SK-N-SH treated with all-trans-retinoic acid at 6 μM for 48 hours (cell line): ENCODE measurements at regions not wholly inside any gene's neighbourhood (a gene's known extent, or its start where the extent isn't known, plus 50 kb on each side); places are given as distances from the start of the nearest gene placed in this dataset.

Source experiments
- ATAC-seq: fragments of 200-7000 bp; cut with Tn5 transposase; 3 replicates; pipeline ENCODE4 v1.9.1; 2020; ENCODE audit warnings: mild to moderate bottlenecking, moderate library complexity
- ARNTL ChIP-seq: fragments of 450-650 bp; formaldehyde crosslinking; IDR thresholded peaks from 2 replicates; pipeline ENCODE4 v1.5.0; 2020; ENCODE audit warnings: low read depth, mild to moderate bottlenecking, moderate library complexity, borderline replicate concordance
- BACH2 ChIP-seq: fragments of 250-450 bp; sonication (Bioruptor Pico); IDR thresholded peaks from 2 replicates; pipeline ENCODE4 v1.9.0; 2021; ENCODE audit warnings: mild to moderate bottlenecking, borderline replicate concordance
- CSDC2 ChIP-seq: fragments of 250-450 bp; sonication (Bioruptor Pico); IDR thresholded peaks from 2 replicates; pipeline ENCODE4 v1.5.0; 2020; ENCODE audit warnings: mild to moderate bottlenecking, moderate library complexity
- ESRRG ChIP-seq: fragments of 250-450 bp; sonication (Bioruptor Pico); IDR thresholded peaks from 2 replicates; pipeline ENCODE4 v1.6.1; 2021; ENCODE audit warnings: mild to moderate bottlenecking
- GLIS3 ChIP-seq: fragments of 250-450 bp; sonication (Bioruptor Pico); IDR thresholded peaks from 2 replicates; pipeline ENCODE4 v1.5.0; 2020; ENCODE audit warnings: mild to moderate bottlenecking, moderate library complexity
- ISL1 ChIP-seq: fragments of 250-450 bp; sonication (Bioruptor Pico); IDR thresholded peaks from 2 replicates; pipeline ENCODE4 v2.1.2; 2022; ENCODE audit warnings: mild to moderate bottlenecking, moderate library complexity
- OSR1 ChIP-seq: fragments of 250-450 bp; sonication (Bioruptor Pico); IDR thresholded peaks from 2 replicates; pipeline ENCODE4 v1.8.0; 2022; ENCODE audit warnings: moderate library complexity, mild to moderate bottlenecking, inconsistent platforms
- POU6F1 ChIP-seq: fragments of 250-450 bp; sonication (Bioruptor Pico); IDR thresholded peaks from 2 replicates; pipeline ENCODE4 v1.8.0; 2021; ENCODE audit warnings: low read depth, mild to moderate bottlenecking, moderate library complexity, borderline replicate concordance
- PPARA ChIP-seq: fragments of 250-450 bp; sonication (Bioruptor Pico); IDR thresholded peaks from 2 replicates; pipeline ENCODE4 v1.5.0; 2020; ENCODE audit warnings: mild to moderate bottlenecking, borderline replicate concordance
- RARB ChIP-seq: fragments of 250-450 bp; sonication (Bioruptor Pico); IDR thresholded peaks from 2 replicates; pipeline ENCODE4 v1.8.0; 2021; ENCODE audit warnings: mild to moderate bottlenecking, moderate library complexity
- SNAI2 ChIP-seq: fragments of 250-450 bp; sonication (Bioruptor Pico); IDR thresholded peaks from 2 replicates; pipeline ENCODE4 v1.5.0; 2020; ENCODE audit warnings: mild to moderate bottlenecking, moderate library complexity
- TCF4 ChIP-seq: fragments of 250-450 bp; sonication (Bioruptor Pico); IDR thresholded peaks from 2 replicates; pipeline ENCODE4 v1.8.0; 2021; ENCODE audit warnings: mild to moderate bottlenecking, moderate library complexity, borderline replicate concordance
- TOX ChIP-seq: fragments of 250-450 bp; sonication (Bioruptor Pico); IDR thresholded peaks from 2 replicates; pipeline ENCODE4 v1.8.0; 2021; ENCODE audit warnings: mild to moderate bottlenecking, moderate library complexity, borderline replicate concordance
- TSHZ2 ChIP-seq: fragments of 250-450 bp; sonication (Bioruptor Pico); IDR thresholded peaks from 2 replicates; pipeline ENCODE4 v1.5.0; 2020; ENCODE audit warnings: mild to moderate bottlenecking, moderate library complexity
- ZC3H10 ChIP-seq: fragments of 250-450 bp; sonication (Bioruptor Pico); IDR thresholded peaks from 2 replicates; pipeline ENCODE4 v1.5.1; 2021; ENCODE audit warnings: mild to moderate bottlenecking, moderate library complexity
- ZFP3 ChIP-seq: fragments of 250-450 bp; sonication (Bioruptor Pico); IDR thresholded peaks from 2 replicates; pipeline ENCODE4 v1.5.0; 2020; ENCODE audit warnings: mild to moderate bottlenecking, moderate library complexity
- ZNF8 ChIP-seq: fragments of 450-650 bp; formaldehyde crosslinking; IDR thresholded peaks from 2 replicates; pipeline ENCODE4 v1.5.0; 2020; ENCODE audit warnings: mild to moderate bottlenecking, moderate library complexity
- TF ChIP-seq, protein P1 (sequence below): fragments of 250-450 bp; sonication (Bioruptor Pico); IDR thresholded peaks from 2 replicates; pipeline ENCODE4 v1.5.1; 2021; ENCODE audit warnings: mild to moderate bottlenecking, moderate library complexity
- TF ChIP-seq, protein P2 (sequence below): fragments of 250-450 bp; sonication (Bioruptor Pico); IDR thresholded peaks from 2 replicates; pipeline ENCODE4 v1.8.0; 2020; ENCODE audit warnings: mild to moderate bottlenecking, moderate library complexity, borderline replicate concordance

- no peak for ATAC-seq
- no peak for TF ChIP-seq TSHZ2
- TF ChIP-seq ZFP3 (CRISPR knock-in tag) = no peak
Observed at GRCh38 chr1:55611123-55611522, 396.0 kb upstream of the USP24 start.

GRCh38 chr1:55610203-55610602 is 395.0 kb upstream of the USP24 start:
- TF ChIP-seq SNAI2 (CRISPR knock-in tag) (no peak), CSDC2 (CRISPR knock-in tag) (no peak), POU6F1 (no peak), TCF4 (CRISPR knock-in tag) (no peak), PPARA (CRISPR knock-in tag) (no peak), GLIS3 (CRISPR knock-in tag) (no peak), ZC3H10 (no peak), ARNTL (CRISPR knock-in tag) (no peak), ZFP3 (CRISPR knock-in tag) (no peak), ESRRG (no peak), ISL1 (no peak), TOX (CRISPR knock-in tag) (no peak)
- ATAC-seq = no peak

GRCh38 chr1:55609630-55610029 is 394.5 kb upstream of the USP24 start:
- ATAC-seq = no peak
- TF ChIP-seq, protein P1, sequence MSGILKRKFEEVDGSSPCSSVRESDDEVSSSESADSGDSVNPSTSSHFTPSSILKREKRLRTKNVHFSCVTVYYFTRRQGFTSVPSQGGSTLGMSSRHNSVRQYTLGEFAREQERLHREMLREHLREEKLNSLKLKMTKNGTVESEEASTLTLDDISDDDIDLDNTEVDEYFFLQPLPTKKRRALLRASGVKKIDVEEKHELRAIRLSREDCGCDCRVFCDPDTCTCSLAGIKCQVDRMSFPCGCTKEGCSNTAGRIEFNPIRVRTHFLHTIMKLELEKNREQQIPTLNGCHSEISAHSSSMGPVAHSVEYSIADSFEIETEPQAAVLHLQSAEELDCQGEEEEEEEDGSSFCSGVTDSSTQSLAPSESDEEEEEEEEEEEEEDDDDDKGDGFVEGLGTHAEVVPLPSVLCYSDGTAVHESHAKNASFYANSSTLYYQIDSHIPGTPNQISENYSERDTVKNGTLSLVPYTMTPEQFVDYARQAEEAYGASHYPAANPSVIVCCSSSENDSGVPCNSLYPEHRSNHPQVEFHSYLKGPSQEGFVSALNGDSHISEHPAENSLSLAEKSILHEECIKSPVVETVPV = no peak

GRCh38 chr1:55605155-55605554 is 390.0 kb upstream of the USP24 start:
- no peak for ATAC-seq
- TF ChIP-seq PPARA (CRISPR knock-in tag) = no peak
- TF ChIP-seq RARB (CRISPR knock-in tag) = no peak
- TF ChIP-seq, protein P2, sequence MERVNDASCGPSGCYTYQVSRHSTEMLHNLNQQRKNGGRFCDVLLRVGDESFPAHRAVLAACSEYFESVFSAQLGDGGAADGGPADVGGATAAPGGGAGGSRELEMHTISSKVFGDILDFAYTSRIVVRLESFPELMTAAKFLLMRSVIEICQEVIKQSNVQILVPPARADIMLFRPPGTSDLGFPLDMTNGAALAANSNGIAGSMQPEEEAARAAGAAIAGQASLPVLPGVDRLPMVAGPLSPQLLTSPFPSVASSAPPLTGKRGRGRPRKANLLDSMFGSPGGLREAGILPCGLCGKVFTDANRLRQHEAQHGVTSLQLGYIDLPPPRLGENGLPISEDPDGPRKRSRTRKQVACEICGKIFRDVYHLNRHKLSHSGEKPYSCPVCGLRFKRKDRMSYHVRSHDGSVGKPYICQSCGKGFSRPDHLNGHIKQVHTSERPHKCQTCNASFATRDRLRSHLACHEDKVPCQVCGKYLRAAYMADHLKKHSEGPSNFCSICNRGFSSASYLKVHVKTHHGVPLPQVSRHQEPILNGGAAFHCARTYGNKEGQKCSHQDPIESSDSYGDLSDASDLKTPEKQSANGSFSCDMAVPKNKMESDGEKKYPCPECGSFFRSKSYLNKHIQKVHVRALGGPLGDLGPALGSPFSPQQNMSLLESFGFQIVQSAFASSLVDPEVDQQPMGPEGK = no peak
- no peak for TF ChIP-seq BACH2 (CRISPR knock-in tag)
- no peak for TF ChIP-seq ESRRG
- TF ChIP-seq ZNF8 (CRISPR knock-in tag) = no peak
- TF ChIP-seq CSDC2 (CRISPR knock-in tag) = no peak
- no peak for TF ChIP-seq TCF4 (CRISPR knock-in tag)
- TF ChIP-seq ARNTL (CRISPR knock-in tag) = no peak
- TF ChIP-seq SNAI2 (CRISPR knock-in tag) = no peak
- no peak for TF ChIP-seq ZFP3 (CRISPR knock-in tag)
- no peak for TF ChIP-seq ISL1
- no peak for TF ChIP-seq GLIS3 (CRISPR knock-in tag)
- TF ChIP-seq OSR1 = no peak
- TF ChIP-seq TOX (CRISPR knock-in tag) = no peak
- TF ChIP-seq ZC3H10 = no peak

- no peak for ATAC-seq
- TF ChIP-seq TCF4 (CRISPR knock-in tag) = peak; percentile 88
- TF ChIP-seq TOX (CRISPR knock-in tag) = no peak
Observed at GRCh38 chr1:55604749-55605148, 389.6 kb upstream of the USP24 start.
